ENCODE measurements at regions not wholly inside any gene's neighbourhood (a gene's known extent, or its start where the extent isn't known, plus 50 kb on each side); places are given as distances from the start of the nearest gene placed in this dataset.

GRCh38 chr17:77601054-77601979 lies 357.2 kb upstream of the TNRC6C start:
- no peak overlapping the region for H3K4me3 ChIP-seq (ENCODE audit: low read length)
- WGBS (ENCODE audit: insufficient coverage): 90% methylated on average over 9 of the region's 18 CpGs
- DNase-seq: no peak

GRCh38 chr17:77602062-77602746 lies 356.3 kb upstream of the TNRC6C start:
- WGBS (ENCODE audit: insufficient coverage): 37% methylated on average over 6 of the region's 11 CpGs
- H3K27ac ChIP-seq (ENCODE audit: low read length): peak overlapping the region; percentile 80
- no peaks in the 10 kb centered on the region for H3K9me3 ChIP-seq (replicated peaks; ENCODE audit: control insufficient read depth, low read depth, low read length)
- DNase-seq: peak; percentile 72
- no peak overlapping the region for H3K4me3 ChIP-seq (ENCODE audit: low read length)
- H3K4me1 ChIP-seq (ENCODE audit: control insufficient read depth, insufficient read depth, low read length): peaks cover 29% of the 10 kb centered on the region
- no peaks in the 10 kb centered on the region for H3K36me3 ChIP-seq (ENCODE audit: control insufficient read depth, insufficient read depth, low read length)
- H3K27me3 ChIP-seq (ENCODE audit: control insufficient read depth, insufficient read depth, low read length): peaks cover 5% of the 10 kb centered on the region

More at GRCh38 chr17:77601054-77601979, 357.2 kb upstream of the TNRC6C start:
- Histone ChIP-seq H3K4me1 (ENCODE audit: control insufficient read depth, insufficient read depth, low read length) (peaks cover 29% of the 10 kb centered on the region), H3K9me3 (replicated peaks; ENCODE audit: control insufficient read depth, low read depth, low read length) (no peaks in the 10 kb centered on the region), H3K27ac (ENCODE audit: low read length) (peak overlapping the region; percentile 80), H3K36me3 (ENCODE audit: control insufficient read depth, insufficient read depth, low read length) (no peaks in the 10 kb centered on the region), H3K27me3 (ENCODE audit: control insufficient read depth, insufficient read depth, low read length) (peaks cover 6% of the 10 kb centered on the region)

GRCh38 chr17:77602883-77603640 lies 355.4 kb upstream of the TNRC6C start:
- DNase-seq: peak; percentile 38
- Histone ChIP-seq H3K36me3 (ENCODE audit: control insufficient read depth, insufficient read depth, low read length) (no peaks in the 10 kb centered on the region), H3K9me3 (replicated peaks; ENCODE audit: control insufficient read depth, low read depth, low read length) (no peaks in the 10 kb centered on the region), H3K27me3 (ENCODE audit: control insufficient read depth, insufficient read depth, low read length) (peaks cover 8% of the 10 kb centered on the region), H3K4me1 (ENCODE audit: control insufficient read depth, insufficient read depth, low read length) (peaks cover 29% of the 10 kb centered on the region), H3K27ac (ENCODE audit: low read length) (peak overlapping the region; percentile 80), H3K4me3 (ENCODE audit: low read length) (no peak overlapping the region)
- WGBS (ENCODE audit: insufficient coverage): 48% methylated on average over 19 of the region's 24 CpGs

- Histone ChIP-seq H3K9me3 (replicated peaks; ENCODE audit: control insufficient read depth, low read depth, low read length) (no peaks in the 10 kb centered on the region), H3K4me1 (ENCODE audit: control insufficient read depth, insufficient read depth, low read length) (peaks cover 33% of the 10 kb centered on the region), H3K27ac (ENCODE audit: low read length) (no peak overlapping the region), H3K27me3 (ENCODE audit: control insufficient read depth, insufficient read depth, low read length) (peaks cover 8% of the 10 kb centered on the region), H3K36me3 (ENCODE audit: control insufficient read depth, insufficient read depth, low read length) (no peaks in the 10 kb centered on the region), H3K4me3 (ENCODE audit: low read length) (no peak overlapping the region)
- 92% methylated on average over 12 of the region's 15 CpGs for WGBS (ENCODE audit: insufficient coverage)
- no peak for DNase-seq
These were observed 354.1 kb upstream of the TNRC6C start for GRCh38 chr17:77604301-77604972.

DNA sequence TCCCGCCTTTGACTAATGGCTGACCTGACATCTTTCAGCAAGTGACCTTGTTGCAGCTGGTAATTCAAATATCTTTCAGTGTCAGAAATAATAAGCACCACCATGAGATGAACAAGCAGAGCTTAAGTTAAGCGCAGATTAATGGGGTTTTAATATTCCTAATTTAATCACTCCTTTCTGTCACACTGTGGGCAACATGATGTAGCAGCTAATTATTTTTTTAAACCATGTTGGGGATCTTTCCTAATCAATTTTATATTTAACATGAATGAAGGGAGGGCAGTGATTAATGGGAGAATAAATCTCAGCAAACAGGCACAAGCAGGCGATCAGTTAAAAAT lies 353.6 kb upstream of the TNRC6C start:
- H3K4me1 ChIP-seq (ENCODE audit: control insufficient read depth, insufficient read depth, low read length): peaks cover 37% of the 10 kb centered on the region
- no peak for DNase-seq
- no peak overlapping the region for H3K27ac ChIP-seq (ENCODE audit: low read length)
- H3K9me3 ChIP-seq (replicated peaks; ENCODE audit: control insufficient read depth, low read depth, low read length): no peaks in the 10 kb centered on the region
- no peak overlapping the region for H3K4me3 ChIP-seq (ENCODE audit: low read length)
- H3K27me3 ChIP-seq (ENCODE audit: control insufficient read depth, insufficient read depth, low read length): peaks cover 8% of the 10 kb centered on the region
- 100% methylated on average over 1 of the region's 3 CpGs for WGBS (ENCODE audit: insufficient coverage)
- no peaks in the 10 kb centered on the region for H3K36me3 ChIP-seq (ENCODE audit: control insufficient read depth, insufficient read depth, low read length)

GRCh38 chr17:77606146-77606864 lies 352.2 kb upstream of the TNRC6C start:
- 62% methylated on average over 10 of the region's 12 CpGs for WGBS (ENCODE audit: insufficient coverage)
- Histone ChIP-seq H3K36me3 (ENCODE audit: control insufficient read depth, insufficient read depth, low read length) (no peaks in the 10 kb centered on the region), H3K4me3 (ENCODE audit: low read length) (no peak overlapping the region), H3K27ac (ENCODE audit: low read length) (no peak overlapping the region), H3K4me1 (ENCODE audit: control insufficient read depth, insufficient read depth, low read length) (peaks cover 37% of the 10 kb centered on the region), H3K9me3 (replicated peaks; ENCODE audit: control insufficient read depth, low read depth, low read length) (no peaks in the 10 kb centered on the region), H3K27me3 (ENCODE audit: control insufficient read depth, insufficient read depth, low read length) (peaks cover 7% of the 10 kb centered on the region)
- DNase-seq: no peak

DNA sequence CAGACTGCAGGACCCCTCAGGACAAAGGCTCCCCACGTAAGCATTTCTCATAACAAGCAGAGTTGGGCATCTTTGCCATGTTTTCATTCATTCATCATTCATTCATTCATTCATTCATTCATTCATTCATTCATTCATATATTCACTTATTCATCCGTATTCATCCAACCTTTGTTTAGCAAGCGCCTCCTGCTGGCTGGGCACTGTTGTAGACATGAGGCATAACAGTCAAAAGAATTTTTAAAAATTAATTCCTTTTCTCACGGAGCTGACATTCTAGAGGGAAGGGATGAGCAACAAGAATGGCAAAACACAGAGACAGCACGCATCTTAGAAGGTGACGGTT lies 351.7 kb upstream of the TNRC6C start:
- H3K4me3 ChIP-seq (ENCODE audit: low read length): no peak overlapping the region
- peaks cover 37% of the 10 kb centered on the region for H3K4me1 ChIP-seq (ENCODE audit: control insufficient read depth, insufficient read depth, low read length)
- H3K27ac ChIP-seq (ENCODE audit: low read length): no peak overlapping the region
- DNase-seq: no peak
- no peaks in the 10 kb centered on the region for H3K9me3 ChIP-seq (replicated peaks; ENCODE audit: control insufficient read depth, low read depth, low read length)
- 90% methylated on average over 5 of the region's 6 CpGs for WGBS (ENCODE audit: insufficient coverage)
- peaks cover 4% of the 10 kb centered on the region for H3K27me3 ChIP-seq (ENCODE audit: control insufficient read depth, insufficient read depth, low read length)
- no peaks in the 10 kb centered on the region for H3K36me3 ChIP-seq (ENCODE audit: control insufficient read depth, insufficient read depth, low read length)

GRCh38 chr17:77607606-77608005 lies 350.9 kb upstream of the TNRC6C start:
- H3K4me1 ChIP-seq (ENCODE audit: control insufficient read depth, insufficient read depth, low read length): peaks cover 30% of the 10 kb centered on the region
- H3K27me3 ChIP-seq (ENCODE audit: control insufficient read depth, insufficient read depth, low read length): peaks cover 7% of the 10 kb centered on the region
- no peak overlapping the region for H3K4me3 ChIP-seq (ENCODE audit: low read length)
- no peak overlapping the region for H3K27ac ChIP-seq (ENCODE audit: low read length)
- 88% methylated on average over 8 of the region's 8 CpGs for WGBS (ENCODE audit: insufficient coverage)
- no peaks in the 10 kb centered on the region for H3K9me3 ChIP-seq (replicated peaks; ENCODE audit: control insufficient read depth, low read depth, low read length)
- DNase-seq: no peak
- no peaks in the 10 kb centered on the region for H3K36me3 ChIP-seq (ENCODE audit: control insufficient read depth, insufficient read depth, low read length)

DNA sequence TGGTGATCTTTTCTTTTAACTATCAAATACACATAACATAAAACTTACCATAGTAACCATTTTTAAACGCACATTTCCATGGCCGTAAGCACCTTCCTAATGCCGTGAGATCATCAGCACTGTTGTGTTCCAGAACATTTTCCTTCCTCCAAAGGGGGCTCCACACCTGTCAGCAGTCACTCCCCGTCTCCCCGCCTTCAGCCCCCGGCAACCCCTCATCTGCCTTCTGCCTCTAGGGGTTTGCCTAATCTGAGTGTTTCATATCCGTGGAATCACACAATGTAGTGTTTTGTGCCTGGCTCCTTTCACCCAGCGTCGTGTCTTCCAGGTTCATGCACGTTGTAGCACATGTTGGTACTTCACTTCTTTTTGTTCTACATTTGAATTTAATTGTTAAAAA lies 350.1 kb upstream of the TNRC6C start:
- Histone ChIP-seq H3K27me3 (ENCODE audit: control insufficient read depth, insufficient read depth, low read length) (peaks cover 7% of the 10 kb centered on the region), H3K4me1 (ENCODE audit: control insufficient read depth, insufficient read depth, low read length) (peaks cover 26% of the 10 kb centered on the region), H3K36me3 (ENCODE audit: control insufficient read depth, insufficient read depth, low read length) (no peaks in the 10 kb centered on the region), H3K4me3 (ENCODE audit: low read length) (no peak overlapping the region), H3K9me3 (replicated peaks; ENCODE audit: control insufficient read depth, low read depth, low read length) (no peaks in the 10 kb centered on the region), H3K27ac (ENCODE audit: low read length) (no peak overlapping the region)
- WGBS (ENCODE audit: insufficient coverage): 59% methylated on average over 3 of the region's 10 CpGs
- no peak for DNase-seq

All from muscle of leg (tissue), 3 donors.